Endothelial cell of umbilical vein (primary cell): ENCODE measurements at regions not wholly inside any gene's neighbourhood (a gene's known extent, or its start where the extent isn't known, plus 50 kb on each side); places are given as distances from the start of the nearest gene placed in this dataset.

ENCODE experiments used
- BruUV-seq: library from RNA; stranded (reverse); fragments of 400-500 nt; replicated peaks from 2 replicates; lab custom pipeline; 2021; lab: Mats Ljungman, UMichigan
- CTCF ChIA-PET: fragments of 300-600, 350-600 bp; sonication (Branson Sonifier 250); formaldehyde crosslinking; loops from one replicate; lab custom pipeline; 2021; ENCODE audit warnings: antibody characterized with exemption, inconsistent platforms; lab: Charles Lee
- POLR2A ChIA-PET: fragments of 300-600, 350-600 bp; sonication (Branson Sonifier 250); formaldehyde crosslinking; loops from one replicate; lab custom pipeline; 2021; ENCODE audit warnings: antibody characterized with exemption, inconsistent platforms; lab: Charles Lee
- DNase-seq: peaks from one replicate; pipeline ENCODE4 v3.0.0-alpha.2; 2011; ENCODE audit warnings: low read depth, low spot score
- FAIRE-seq: peaks from 2 replicates; lab custom pipeline; 2011; peaks lifted over from hg19 to GRCh38; lab: Jason Lieb, UNC
- H2AFZ ChIP-seq: 2 replicates; pipeline ENCODE4 v1.6.0; 2012; ENCODE audit warnings: low read depth, low read length, control low read depth, inconsistent platforms
- H3K27ac ChIP-seq: 2 replicates; pipeline ENCODE4 v1.5.1; 2011; ENCODE audit warnings: low read depth, mild to moderate bottlenecking, control low read depth, low read length, moderate library complexity; ENCODE audit not compliant: insufficient read depth
- H3K27me3 ChIP-seq, 2 experiments: 2 replicates each; pipeline versions ENCODE4 v1.6.0 to v1.6.1; 2011; ENCODE audit warnings: low read length in 2 of 2, mixed read lengths in 1 of 2; ENCODE audit not compliant: control insufficient read depth in 2 of 2, insufficient read depth in 2 of 2
- H3K36me3 ChIP-seq, 2 experiments: 2 replicates in 1 of 2; 3 replicates in 1 of 2; pipeline ENCODE4 v1.5.1; 2011; ENCODE audit warnings: low read length in 2 of 2, mild to moderate bottlenecking in 1 of 2, moderate library complexity in 1 of 2; ENCODE audit not compliant: control insufficient read depth in 2 of 2, insufficient read depth in 2 of 2; ENCODE audit errors: extremely low read depth in 1 of 2
- H3K4me1 ChIP-seq: 3 replicates; pipeline ENCODE4 v1.5.1; 2011; ENCODE audit warnings: mild to moderate bottlenecking, low read length; ENCODE audit not compliant: control insufficient read depth, insufficient read depth; ENCODE audit errors: extremely low read depth
- H3K4me2 ChIP-seq: 2 replicates; pipeline ENCODE4 v1.6.1; 2011; ENCODE audit warnings: low read length, control low read depth, mixed read lengths; ENCODE audit not compliant: insufficient read depth
- H3K4me3 ChIP-seq, 3 experiments: fragments of 200-600 bp in 1 of 3; sonication (generic), shearing (Covaris generic) in 1 of 3; replicated peaks in 1 of 3; 2 replicates each; pipeline ENCODE4 v1.5.1; 2011 to 2016; ENCODE audit warnings: control low read depth in 3 of 3, low read length in 3 of 3, mild to moderate bottlenecking in 2 of 3, inconsistent platforms in 1 of 3, low read depth in 1 of 3, moderate library complexity in 1 of 3; ENCODE audit not compliant: insufficient read depth in 1 of 3
- H3K79me2 ChIP-seq: 2 replicates; pipeline ENCODE4 v1.6.0; 2012; ENCODE audit warnings: low read length, inconsistent platforms; ENCODE audit not compliant: control insufficient read depth, insufficient read depth
- H3K9ac ChIP-seq: replicated peaks from 2 replicates; pipeline ENCODE3; 2011; ENCODE audit warnings: low read length, control low read depth; ENCODE audit not compliant: insufficient read depth; ENCODE audit errors: extremely low read depth
- H3K9me1 ChIP-seq: replicated peaks from 3 replicates; pipeline ENCODE4 v1.6.0; 2011; ENCODE audit warnings: mild to moderate bottlenecking, low read length; ENCODE audit not compliant: control insufficient read depth, insufficient read depth; ENCODE audit errors: extremely low read depth
- H3K9me3 ChIP-seq: replicated peaks from 2 replicates; pipeline ENCODE4 v1.5.1; 2012; ENCODE audit warnings: low read length, inconsistent platforms; ENCODE audit not compliant: control insufficient read depth, insufficient read depth
- H4K20me1 ChIP-seq: replicated peaks from 2 replicates; pipeline ENCODE3; 2011; ENCODE audit warnings: mild to moderate bottlenecking, low read length; ENCODE audit not compliant: control insufficient read depth, insufficient read depth; ENCODE audit errors: extremely low read depth
- EZH2 ChIP-seq: IDR thresholded peaks from 2 replicates; pipeline ENCODE4 v1.6.1; 2012; ENCODE audit warnings: borderline replicate concordance, low read depth, mild to moderate bottlenecking, moderate library complexity, low read length, inconsistent platforms; ENCODE audit not compliant: severe bottlenecking
- FOS ChIP-seq: IDR thresholded peaks from 2 replicates; pipeline ENCODE4 v1.6.1; 2011; ENCODE audit warnings: mild to moderate bottlenecking, low read length, moderate library complexity, borderline replicate concordance; ENCODE audit not compliant: insufficient read depth
- GATA2 ChIP-seq: IDR thresholded peaks from 2 replicates; pipeline ENCODE4 v1.7.0; 2011; ENCODE audit warnings: low read depth, mild to moderate bottlenecking, moderate library complexity, mixed read lengths, low read length; ENCODE audit not compliant: insufficient read length, insufficient read depth
- JUN ChIP-seq: IDR thresholded peaks from 2 replicates; pipeline ENCODE4 v1.6.1; 2011; ENCODE audit warnings: borderline replicate concordance, low read depth; ENCODE audit not compliant: insufficient read length, insufficient read depth
- MYC ChIP-seq: IDR thresholded peaks from one replicate; pipeline ENCODE4 v1.6.1; 2011; ENCODE audit warnings: mild to moderate bottlenecking, low read depth, low read length
- POLR2A ChIP-seq: IDR thresholded peaks from 2 replicates; pipeline ENCODE4 v1.6.1; 2012; ENCODE audit warnings: low read depth, mild to moderate bottlenecking, control low read depth, low read length
- POLR2AphosphoS5 ChIP-seq: IDR thresholded peaks from 2 replicates; pipeline ENCODE4 v1.6.1; 2012; ENCODE audit warnings: low read depth, mild to moderate bottlenecking, control low read depth, low read length, moderate library complexity; ENCODE audit not compliant: insufficient read depth
- dilution Hi-C: fragments of 300-500 bp; cut with MboI; formaldehyde crosslinking; loops from one replicate; pipeline ENCODE4 v1.15.0; 2019; ENCODE audit warnings: low sequenced_read_pairs; ENCODE audit not compliant: extremely low pct_ligation_motif_present
- intact Hi-C: fragments of 100-400 bp; cut with micrococcal nuclease; formaldehyde crosslinking; loops from one replicate; pipeline ENCODE4 v1.10.0; 2022
- TF ChIP-seq, protein P1 (sequence below), 2 donors: IDR thresholded peaks; 1 replicate in 1 of 2; 2 replicates in 1 of 2; pipeline ENCODE4 v1.5.1; 2011; ENCODE audit warnings: low read length in 2 of 2, mild to moderate bottlenecking in 2 of 2, moderate library complexity in 2 of 2, control low read depth in 1 of 2, inconsistent platforms in 1 of 2, low read depth in 1 of 2; ENCODE audit not compliant: insufficient read depth in 1 of 2; ENCODE audit errors: extremely low read depth in 1 of 2
- TF ChIP-seq, protein P2 (sequence below): IDR thresholded peaks from 2 replicates; pipeline ENCODE4 v1.6.1; 2011; ENCODE audit not compliant: insufficient read depth, insufficient read length

GRCh38 chr4:27414887-27415731, 554.5 kb downstream of the STIM2 start:
- Histone ChIP-seq H4K20me1 (no peaks in the 10 kb centered on the region), H3K9me3 (no peaks in the 10 kb centered on the region), H3K4me3 (no peak overlapping the region), H3K36me3 (no peaks in the 10 kb centered on the region), H2AFZ (no peak overlapping the region), H3K9me1 (no peaks in the 10 kb centered on the region), H3K27me3 (no peaks in the 10 kb centered on the region), H3K4me2 (no peak overlapping the region), H3K27ac (no peak overlapping the region), H3K9ac (no peak overlapping the region), H3K4me1 (no peaks in the 10 kb centered on the region), H3K79me2 (no peaks in the 10 kb centered on the region)
- ChIA-PET CTCF (no interaction called here), POLR2A (no interaction called here)
- DNase-seq (no peak), FAIRE-seq (no peak)
- dilution Hi-C loops (no loop called here), intact Hi-C loops (no loop called here)
- TF ChIP-seq POLR2A (no peak), FOS (no peak), JUN (no peak), EZH2 (no peak), MYC (no peak), GATA2 (no peak), POLR2AphosphoS5 (no peak)
- TF ChIP-seq, protein P1, sequence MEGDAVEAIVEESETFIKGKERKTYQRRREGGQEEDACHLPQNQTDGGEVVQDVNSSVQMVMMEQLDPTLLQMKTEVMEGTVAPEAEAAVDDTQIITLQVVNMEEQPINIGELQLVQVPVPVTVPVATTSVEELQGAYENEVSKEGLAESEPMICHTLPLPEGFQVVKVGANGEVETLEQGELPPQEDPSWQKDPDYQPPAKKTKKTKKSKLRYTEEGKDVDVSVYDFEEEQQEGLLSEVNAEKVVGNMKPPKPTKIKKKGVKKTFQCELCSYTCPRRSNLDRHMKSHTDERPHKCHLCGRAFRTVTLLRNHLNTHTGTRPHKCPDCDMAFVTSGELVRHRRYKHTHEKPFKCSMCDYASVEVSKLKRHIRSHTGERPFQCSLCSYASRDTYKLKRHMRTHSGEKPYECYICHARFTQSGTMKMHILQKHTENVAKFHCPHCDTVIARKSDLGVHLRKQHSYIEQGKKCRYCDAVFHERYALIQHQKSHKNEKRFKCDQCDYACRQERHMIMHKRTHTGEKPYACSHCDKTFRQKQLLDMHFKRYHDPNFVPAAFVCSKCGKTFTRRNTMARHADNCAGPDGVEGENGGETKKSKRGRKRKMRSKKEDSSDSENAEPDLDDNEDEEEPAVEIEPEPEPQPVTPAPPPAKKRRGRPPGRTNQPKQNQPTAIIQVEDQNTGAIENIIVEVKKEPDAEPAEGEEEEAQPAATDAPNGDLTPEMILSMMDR (IDR thresholded peaks at IDR 0.05; ENCODE audit: extremely low read depth in 1 of 2, insufficient read depth in 1 of 2, low read depth in 1 of 2, low read length in 2 of 2): no peak
- TF ChIP-seq, protein P2, sequence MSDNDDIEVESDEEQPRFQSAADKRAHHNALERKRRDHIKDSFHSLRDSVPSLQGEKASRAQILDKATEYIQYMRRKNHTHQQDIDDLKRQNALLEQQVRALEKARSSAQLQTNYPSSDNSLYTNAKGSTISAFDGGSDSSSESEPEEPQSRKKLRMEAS: no peak
- no TSS peak for BruUV-seq
